ENCODE measurements at regions not wholly inside any gene's neighbourhood (a gene's known extent, or its start where the extent isn't known, plus 50 kb on each side); places are given as distances from the start of the nearest gene placed in this dataset.

DNA sequence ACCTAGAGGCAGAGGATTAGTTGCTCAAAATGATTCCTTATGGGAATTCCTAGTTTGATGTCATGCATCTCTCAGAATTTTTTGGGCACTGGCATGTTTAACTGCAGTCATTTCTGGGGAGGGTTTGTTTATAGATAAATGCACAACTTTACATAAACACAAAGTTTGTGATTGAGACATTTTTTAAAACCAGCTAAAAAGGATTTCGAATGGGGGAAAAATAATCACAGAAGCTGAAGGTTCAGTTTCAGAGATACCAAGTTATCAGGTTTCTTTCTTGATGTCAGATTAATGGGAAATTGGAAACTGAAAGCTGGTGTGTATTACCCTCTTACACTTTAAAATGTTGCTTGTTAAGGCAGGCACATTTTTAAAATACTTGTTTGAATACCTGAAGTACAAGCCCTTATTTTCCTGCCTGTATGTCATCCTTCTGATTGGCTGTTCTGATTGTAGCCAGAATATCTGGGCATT lies 72.1 kb downstream of the DISP1 start:
- TF ChIP-seq CTCF (IDR thresholded peaks at IDR 0.05) (no peak), POLR2A (IDR thresholded peaks at IDR 0.05) (no peak)

Data from thyroid gland (tissue), 4 donors.